ENCODE measurements at regions not wholly inside any gene's neighbourhood (a gene's known extent, or its start where the extent isn't known, plus 50 kb on each side); places are given as distances from the start of the nearest gene placed in this dataset.

- TF ChIP-seq EP300 (IDR thresholded peaks at IDR 0.05) (no peak), POLR2AphosphoS5 (IDR thresholded peaks at IDR 0.05) (no peak), POLR2A (IDR thresholded peaks at IDR 0.05) (no peak)
- TF ChIP-seq, protein P1, sequence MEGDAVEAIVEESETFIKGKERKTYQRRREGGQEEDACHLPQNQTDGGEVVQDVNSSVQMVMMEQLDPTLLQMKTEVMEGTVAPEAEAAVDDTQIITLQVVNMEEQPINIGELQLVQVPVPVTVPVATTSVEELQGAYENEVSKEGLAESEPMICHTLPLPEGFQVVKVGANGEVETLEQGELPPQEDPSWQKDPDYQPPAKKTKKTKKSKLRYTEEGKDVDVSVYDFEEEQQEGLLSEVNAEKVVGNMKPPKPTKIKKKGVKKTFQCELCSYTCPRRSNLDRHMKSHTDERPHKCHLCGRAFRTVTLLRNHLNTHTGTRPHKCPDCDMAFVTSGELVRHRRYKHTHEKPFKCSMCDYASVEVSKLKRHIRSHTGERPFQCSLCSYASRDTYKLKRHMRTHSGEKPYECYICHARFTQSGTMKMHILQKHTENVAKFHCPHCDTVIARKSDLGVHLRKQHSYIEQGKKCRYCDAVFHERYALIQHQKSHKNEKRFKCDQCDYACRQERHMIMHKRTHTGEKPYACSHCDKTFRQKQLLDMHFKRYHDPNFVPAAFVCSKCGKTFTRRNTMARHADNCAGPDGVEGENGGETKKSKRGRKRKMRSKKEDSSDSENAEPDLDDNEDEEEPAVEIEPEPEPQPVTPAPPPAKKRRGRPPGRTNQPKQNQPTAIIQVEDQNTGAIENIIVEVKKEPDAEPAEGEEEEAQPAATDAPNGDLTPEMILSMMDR (IDR thresholded peaks at IDR 0.05), result no peak
Measured at GRCh38 chr7:95649546-95649945, 53.2 kb upstream of the PDK4 start.

All from stomach (tissue), 4 donors.